ENCODE measurements at regions not wholly inside any gene's neighbourhood (a gene's known extent, or its start where the extent isn't known, plus 50 kb on each side); places are given as distances from the start of the nearest gene placed in this dataset.

GRCh38 chr9:2413160-2413805, 208.3 kb upstream of the VLDLR start:
- Histone ChIP-seq H3K36me3 (ENCODE audit: control insufficient read depth, insufficient read depth, low read length) (no peaks in the 10 kb centered on the region), H3K23ac (ENCODE audit: low read length) (no peak overlapping the region), H3K4me3 (ENCODE audit: low read length) (no peak overlapping the region), H4K8ac (ENCODE audit: low read depth, low read length) (no peak overlapping the region), H3K27ac (ENCODE audit: low read depth, low read length) (no peak overlapping the region), H2BK120ac (ENCODE audit: low read depth, low read length) (no peak overlapping the region), H3K79me2 (ENCODE audit: control insufficient read depth, insufficient read depth, low read length) (no peaks in the 10 kb centered on the region), H3K18ac (ENCODE audit: low read length) (no peak overlapping the region), H4K5ac (ENCODE audit: low read length) (no peak overlapping the region), H2BK5ac (ENCODE audit: low read length) (no peak overlapping the region), H3K4ac (ENCODE audit: low read depth, low read length) (no peak overlapping the region), H3K4me1 (ENCODE audit: control insufficient read depth, low read depth, low read length) (peaks cover 2% of the 10 kb centered on the region), H3K9ac (ENCODE audit: low read length) (no peak overlapping the region), H3K4me2 (ENCODE audit: low read length) (no peak overlapping the region), H2BK15ac (replicated peaks; ENCODE audit: low read depth) (no peak overlapping the region), H3K56ac (ENCODE audit: low read length) (no peak overlapping the region), H2AK5ac (ENCODE audit: low read length) (no peak overlapping the region), H3K79me1 (ENCODE audit: low read length) (no peaks in the 10 kb centered on the region), H3K27me3 (ENCODE audit: insufficient read depth, low read length, poor library complexity) (no peaks in the 10 kb centered on the region)
- no CpG with 5 or more reads among the region's 4 CpGs for WGBS (ENCODE audit: extremely low coverage, insufficient coverage, low lambda C conversion rate)
- no peak for DNase-seq

- Histone ChIP-seq H3K4me2 (ENCODE audit: low read length) (no peak overlapping the region), H3K4me1 (ENCODE audit: control insufficient read depth, low read depth, low read length) (peaks cover 2% of the 10 kb centered on the region), H3K4ac (ENCODE audit: low read depth, low read length) (no peak overlapping the region), H3K36me3 (ENCODE audit: control insufficient read depth, insufficient read depth, low read length) (no peaks in the 10 kb centered on the region), H3K79me1 (ENCODE audit: low read length) (no peaks in the 10 kb centered on the region), H2BK5ac (ENCODE audit: low read length) (no peak overlapping the region), H3K79me2 (ENCODE audit: control insufficient read depth, insufficient read depth, low read length) (no peaks in the 10 kb centered on the region), H3K9ac (ENCODE audit: low read length) (no peak overlapping the region), H2AK5ac (ENCODE audit: low read length) (no peak overlapping the region), H3K23ac (ENCODE audit: low read length) (no peak overlapping the region), H3K27me3 (ENCODE audit: insufficient read depth, low read length, poor library complexity) (no peaks in the 10 kb centered on the region), H3K4me3 (ENCODE audit: low read length) (no peak overlapping the region), H2BK120ac (ENCODE audit: low read depth, low read length) (no peak overlapping the region), H2BK15ac (replicated peaks; ENCODE audit: low read depth) (no peak overlapping the region), H4K8ac (ENCODE audit: low read depth, low read length) (no peak overlapping the region), H3K18ac (ENCODE audit: low read length) (no peak overlapping the region), H3K56ac (ENCODE audit: low read length) (no peak overlapping the region), H4K5ac (ENCODE audit: low read length) (no peak overlapping the region), H3K27ac (ENCODE audit: low read depth, low read length) (no peak overlapping the region)
- no CpG with 5 or more reads among the region's 2 CpGs for WGBS (ENCODE audit: extremely low coverage, insufficient coverage, low lambda C conversion rate)
- DNase-seq, result peak; percentile 84
Measured at GRCh38 chr9:2414465-2414864, 207.1 kb upstream of the VLDLR start.

GRCh38 chr9:2415326-2415725, 206.3 kb upstream of the VLDLR start:
- H3K79me1 ChIP-seq (ENCODE audit: low read length), result no peaks in the 10 kb centered on the region
- WGBS (ENCODE audit: extremely low coverage, insufficient coverage, low lambda C conversion rate), result no CpG with 5 or more reads among the region's 6 CpGs
- no peak overlapping the region for H3K4ac ChIP-seq (ENCODE audit: low read depth, low read length)
- no peak overlapping the region for H3K23ac ChIP-seq (ENCODE audit: low read length)
- no peak overlapping the region for H2BK120ac ChIP-seq (ENCODE audit: low read depth, low read length)
- no peak overlapping the region for H4K5ac ChIP-seq (ENCODE audit: low read length)
- no peak for DNase-seq
- H3K4me3 ChIP-seq (ENCODE audit: low read length), result no peak overlapping the region
- no peaks in the 10 kb centered on the region for H3K27me3 ChIP-seq (ENCODE audit: insufficient read depth, low read length, poor library complexity)
- no peak overlapping the region for H3K27ac ChIP-seq (ENCODE audit: low read depth, low read length)
- H2AK5ac ChIP-seq (ENCODE audit: low read length), result no peak overlapping the region
- H3K4me1 ChIP-seq (ENCODE audit: control insufficient read depth, low read depth, low read length), result peaks cover 2% of the 10 kb centered on the region
- no peak overlapping the region for H3K4me2 ChIP-seq (ENCODE audit: low read length)
- no peaks in the 10 kb centered on the region for H3K36me3 ChIP-seq (ENCODE audit: control insufficient read depth, insufficient read depth, low read length)
- H3K56ac ChIP-seq (ENCODE audit: low read length), result no peak overlapping the region
- no peaks in the 10 kb centered on the region for H3K79me2 ChIP-seq (ENCODE audit: control insufficient read depth, insufficient read depth, low read length)
- no peak overlapping the region for H3K9ac ChIP-seq (ENCODE audit: low read length)
- H2BK5ac ChIP-seq (ENCODE audit: low read length), result no peak overlapping the region
- H2BK15ac ChIP-seq (replicated peaks; ENCODE audit: low read depth), result no peak overlapping the region
- H3K18ac ChIP-seq (ENCODE audit: low read length), result no peak overlapping the region
- H4K8ac ChIP-seq (ENCODE audit: low read depth, low read length), result no peak overlapping the region

DNA sequence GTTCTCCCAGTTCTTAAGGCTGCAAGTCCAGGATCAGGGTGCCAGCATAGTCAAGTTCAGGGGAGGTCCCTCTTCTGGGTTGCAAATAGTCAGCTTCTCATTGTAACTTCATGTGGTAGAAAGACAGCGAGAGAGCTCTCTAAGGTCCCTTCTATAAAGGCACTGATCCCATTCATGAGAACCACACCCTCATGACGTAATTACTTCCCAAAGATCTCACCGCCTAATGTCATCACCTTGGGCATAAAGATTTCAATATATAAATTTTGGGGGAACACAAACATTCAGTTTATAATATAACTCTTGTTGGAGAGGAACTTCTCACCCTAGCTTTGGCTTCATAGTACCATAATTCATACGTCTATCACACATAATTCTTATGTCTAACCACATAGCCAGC, 203.9 kb upstream of the VLDLR start:
- Histone ChIP-seq H3K4me2 (ENCODE audit: low read length) (no peak overlapping the region), H3K4me3 (ENCODE audit: low read length) (no peak overlapping the region), H3K23ac (ENCODE audit: low read length) (no peak overlapping the region), H3K27me3 (ENCODE audit: insufficient read depth, low read length, poor library complexity) (no peaks in the 10 kb centered on the region), H2BK120ac (ENCODE audit: low read depth, low read length) (no peak overlapping the region), H2BK5ac (ENCODE audit: low read length) (no peak overlapping the region), H3K9ac (ENCODE audit: low read length) (no peak overlapping the region), H3K79me1 (ENCODE audit: low read length) (no peaks in the 10 kb centered on the region), H3K79me2 (ENCODE audit: control insufficient read depth, insufficient read depth, low read length) (no peaks in the 10 kb centered on the region), H2AK5ac (ENCODE audit: low read length) (no peak overlapping the region), H3K4me1 (ENCODE audit: control insufficient read depth, low read depth, low read length) (peaks cover 1% of the 10 kb centered on the region), H3K36me3 (ENCODE audit: control insufficient read depth, insufficient read depth, low read length) (no peaks in the 10 kb centered on the region), H4K5ac (ENCODE audit: low read length) (no peak overlapping the region), H4K8ac (ENCODE audit: low read depth, low read length) (no peak overlapping the region), H3K56ac (ENCODE audit: low read length) (no peak overlapping the region), H3K27ac (ENCODE audit: low read depth, low read length) (no peak overlapping the region), H3K18ac (ENCODE audit: low read length) (no peak overlapping the region), H3K4ac (ENCODE audit: low read depth, low read length) (no peak overlapping the region), H2BK15ac (replicated peaks; ENCODE audit: low read depth) (no peak overlapping the region)
- WGBS (ENCODE audit: extremely low coverage, insufficient coverage, low lambda C conversion rate), result no CpG with 5 or more reads among the region's 4 CpGs
- no peak for DNase-seq

DNA sequence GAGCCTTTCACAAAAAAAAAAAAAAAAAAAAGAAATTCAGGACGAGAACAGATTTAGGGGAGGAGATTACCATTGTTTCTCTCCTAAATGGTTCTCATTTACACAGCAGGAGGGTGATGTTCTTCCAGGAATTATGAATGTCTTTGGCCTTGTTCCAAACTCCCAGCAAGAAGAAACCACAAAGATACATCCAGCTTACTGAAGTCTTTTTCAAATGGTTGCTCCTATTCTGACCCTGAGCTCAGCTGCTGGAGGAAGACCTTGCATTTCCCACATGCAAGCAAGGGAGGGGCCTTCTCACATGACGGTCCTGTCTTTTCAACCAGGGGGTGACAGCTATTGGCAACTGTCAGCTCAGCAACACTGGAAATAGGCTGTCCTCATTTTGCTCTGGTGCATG, 203.0 kb upstream of the VLDLR start:
- no peak overlapping the region for H3K4me3 ChIP-seq (ENCODE audit: low read length)
- H2BK5ac ChIP-seq (ENCODE audit: low read length), result no peak overlapping the region
- H3K27me3 ChIP-seq (ENCODE audit: insufficient read depth, low read length, poor library complexity), result no peaks in the 10 kb centered on the region
- no peaks in the 10 kb centered on the region for H3K79me2 ChIP-seq (ENCODE audit: control insufficient read depth, insufficient read depth, low read length)
- H3K23ac ChIP-seq (ENCODE audit: low read length), result no peak overlapping the region
- WGBS (ENCODE audit: extremely low coverage, insufficient coverage, low lambda C conversion rate), result no CpG with 5 or more reads among the region's 2 CpGs
- H3K9ac ChIP-seq (ENCODE audit: low read length), result no peak overlapping the region
- no peak overlapping the region for H2BK15ac ChIP-seq (replicated peaks; ENCODE audit: low read depth)
- H2AK5ac ChIP-seq (ENCODE audit: low read length), result no peak overlapping the region
- no peak overlapping the region for H3K27ac ChIP-seq (ENCODE audit: low read depth, low read length)
- no peak overlapping the region for H4K5ac ChIP-seq (ENCODE audit: low read length)
- no peak overlapping the region for H2BK120ac ChIP-seq (ENCODE audit: low read depth, low read length)
- H4K8ac ChIP-seq (ENCODE audit: low read depth, low read length), result no peak overlapping the region
- H3K4me1 ChIP-seq (ENCODE audit: control insufficient read depth, low read depth, low read length), result peaks cover 1% of the 10 kb centered on the region
- no peak overlapping the region for H3K4me2 ChIP-seq (ENCODE audit: low read length)
- H3K56ac ChIP-seq (ENCODE audit: low read length), result no peak overlapping the region
- H3K36me3 ChIP-seq (ENCODE audit: control insufficient read depth, insufficient read depth, low read length), result no peaks in the 10 kb centered on the region
- peak; percentile 30 for DNase-seq
- H3K79me1 ChIP-seq (ENCODE audit: low read length), result no peaks in the 10 kb centered on the region
- H3K18ac ChIP-seq (ENCODE audit: low read length), result no peak overlapping the region
- no peak overlapping the region for H3K4ac ChIP-seq (ENCODE audit: low read depth, low read length)

DNA sequence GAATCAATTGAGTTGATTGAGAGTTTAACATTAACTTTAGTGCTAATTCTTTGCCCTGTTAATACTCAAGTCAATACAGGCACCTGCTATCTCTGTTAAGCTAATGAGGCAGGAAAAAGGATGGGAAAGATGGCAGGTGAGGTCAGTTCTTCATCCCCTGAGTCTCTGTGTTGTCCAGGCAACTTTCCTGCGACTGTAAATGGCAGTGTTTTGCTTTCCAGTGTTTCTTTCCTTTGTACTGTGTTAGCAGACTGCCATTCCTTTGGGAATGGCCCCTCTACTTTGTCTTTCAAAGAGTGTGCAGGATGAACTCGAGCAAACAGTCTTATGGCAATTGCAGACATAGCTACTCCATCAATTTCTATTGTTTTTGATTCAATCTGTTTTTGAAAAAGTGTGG, 202.2 kb upstream of the VLDLR start:
- H3K27me3 ChIP-seq (ENCODE audit: insufficient read depth, low read length, poor library complexity), result no peaks in the 10 kb centered on the region
- H3K4me1 ChIP-seq (ENCODE audit: control insufficient read depth, low read depth, low read length), result peaks cover 1% of the 10 kb centered on the region
- WGBS (ENCODE audit: extremely low coverage, insufficient coverage, low lambda C conversion rate), result no CpG with 5 or more reads among the region's 2 CpGs
- no peak overlapping the region for H3K4ac ChIP-seq (ENCODE audit: low read depth, low read length)
- no peak overlapping the region for H3K23ac ChIP-seq (ENCODE audit: low read length)
- no peaks in the 10 kb centered on the region for H3K79me1 ChIP-seq (ENCODE audit: low read length)
- no peak overlapping the region for H3K9ac ChIP-seq (ENCODE audit: low read length)
- H2AK5ac ChIP-seq (ENCODE audit: low read length), result no peak overlapping the region
- H2BK5ac ChIP-seq (ENCODE audit: low read length), result no peak overlapping the region
- no peak overlapping the region for H2BK15ac ChIP-seq (replicated peaks; ENCODE audit: low read depth)
- no peak overlapping the region for H3K4me2 ChIP-seq (ENCODE audit: low read length)
- H3K56ac ChIP-seq (ENCODE audit: low read length), result no peak overlapping the region
- no peak overlapping the region for H3K4me3 ChIP-seq (ENCODE audit: low read length)
- no peak overlapping the region for H4K5ac ChIP-seq (ENCODE audit: low read length)
- no peak overlapping the region for H3K18ac ChIP-seq (ENCODE audit: low read length)
- no peak overlapping the region for H2BK120ac ChIP-seq (ENCODE audit: low read depth, low read length)
- H3K36me3 ChIP-seq (ENCODE audit: control insufficient read depth, insufficient read depth, low read length), result no peaks in the 10 kb centered on the region
- no peak overlapping the region for H3K27ac ChIP-seq (ENCODE audit: low read depth, low read length)
- no peak for DNase-seq
- H3K79me2 ChIP-seq (ENCODE audit: control insufficient read depth, insufficient read depth, low read length), result no peaks in the 10 kb centered on the region
- H4K8ac ChIP-seq (ENCODE audit: low read depth, low read length), result no peak overlapping the region
